CD1c-positive myeloid dendritic cell (primary cell): ENCODE measurements at regions not wholly inside any gene's neighbourhood (a gene's known extent, or its start where the extent isn't known, plus 50 kb on each side); places are given as distances from the start of the nearest gene placed in this dataset.

Experiments
- DNase-seq: peaks from one replicate; pipeline ENCODE4 v3.0.0-alpha.2; 2016; ENCODE audit errors: extremely low spot score

DNA sequence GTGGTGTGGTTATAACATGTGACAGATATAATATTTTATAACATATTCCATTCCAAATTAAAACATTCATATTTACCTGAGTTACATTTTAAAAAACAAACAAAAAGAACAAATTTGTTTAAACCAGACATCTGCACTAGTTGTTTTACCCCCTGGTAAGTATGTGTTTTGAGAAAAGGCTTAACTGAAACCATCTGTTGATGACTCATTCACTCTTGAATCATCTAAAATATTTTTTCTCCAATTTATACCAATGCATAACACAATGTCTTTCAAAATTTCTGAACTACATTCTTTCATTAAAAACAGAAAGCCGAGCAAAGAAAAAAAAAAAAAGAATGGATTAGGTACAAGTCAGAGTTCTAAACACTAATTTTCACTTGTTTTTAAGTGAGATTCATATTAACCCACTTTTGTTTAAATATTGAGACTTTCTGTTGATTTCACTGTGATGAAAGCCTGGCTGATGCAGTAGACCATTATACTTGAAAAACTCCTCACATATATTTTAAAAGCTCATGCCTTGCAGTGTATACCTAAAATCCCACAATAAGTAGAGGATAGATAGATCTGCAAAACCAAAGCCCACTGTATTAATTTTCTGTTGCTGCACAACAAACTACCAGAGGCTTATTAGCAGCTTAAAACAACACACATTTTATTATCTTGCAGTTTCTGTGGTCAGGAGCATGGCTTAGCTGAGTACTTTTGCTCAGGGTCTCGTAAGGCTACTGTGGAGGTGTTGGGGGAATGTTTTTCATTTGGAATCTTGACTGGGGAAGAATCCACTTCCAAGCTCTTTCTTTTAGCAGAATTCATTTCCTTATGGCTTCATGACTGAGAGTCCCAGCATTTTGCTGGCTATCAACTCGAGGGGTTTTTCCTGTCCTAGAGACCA, 221.5 kb downstream of the PCDH18 start:
- no peak for DNase-seq

DNA sequence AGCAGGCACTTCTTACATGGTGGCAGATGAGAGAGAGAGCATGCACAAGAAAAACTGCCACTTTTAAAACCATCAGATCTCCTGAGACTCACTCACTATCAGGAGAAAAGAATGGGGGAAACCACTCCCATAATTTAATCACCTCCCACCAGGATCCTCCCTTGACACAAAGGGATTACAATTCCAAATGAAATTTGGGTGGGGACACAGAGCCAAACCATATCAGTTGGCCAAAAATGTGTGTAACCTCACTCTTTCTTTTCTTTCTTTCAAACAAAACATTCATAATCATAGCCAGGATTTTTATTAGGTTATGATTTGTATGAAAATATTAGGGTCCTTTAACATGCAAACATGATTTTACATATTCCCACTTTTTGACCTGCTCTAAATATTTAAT, 222.1 kb downstream of the PCDH18 start:
- no peak for DNase-seq

DNA sequence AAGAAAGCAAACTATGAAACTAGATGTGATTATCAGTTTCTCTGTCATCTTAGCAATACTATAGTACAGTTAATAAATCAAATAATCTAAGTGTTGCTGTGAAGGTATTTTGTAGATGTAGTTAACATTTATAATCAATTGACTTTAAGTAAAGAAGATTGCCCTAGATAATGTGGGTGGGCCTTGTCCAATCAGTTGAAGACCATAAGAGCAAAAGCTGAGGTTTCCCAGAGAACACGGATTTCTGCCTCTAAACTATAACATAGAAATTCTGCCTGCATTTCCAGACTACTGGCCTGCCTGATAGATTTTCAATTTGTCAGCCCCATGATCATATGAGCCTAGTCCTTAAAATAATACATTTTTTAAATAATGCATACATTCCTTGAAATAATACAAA, 222.9 kb downstream of the PCDH18 start:
- DNase-seq, result no peak

DNA sequence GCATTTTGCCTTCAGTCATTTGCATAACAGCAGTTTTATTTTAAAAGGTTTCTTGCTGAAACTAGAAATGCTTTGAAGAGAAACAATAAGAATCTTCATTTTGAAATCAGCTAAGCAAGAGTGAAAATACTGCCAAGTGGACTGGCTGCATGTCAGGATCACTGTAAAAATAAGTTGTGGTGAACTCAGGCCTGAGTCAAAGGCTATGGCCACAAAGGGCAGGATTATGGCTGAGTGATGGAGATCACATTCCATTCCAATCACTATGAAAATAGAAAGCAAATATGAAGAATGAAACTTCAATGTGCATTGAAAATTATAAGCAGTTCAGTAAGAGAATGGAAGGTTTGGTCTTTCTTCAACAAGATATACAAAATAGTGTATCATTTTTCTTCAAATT, 224.5 kb downstream of the PCDH18 start:
- DNase-seq, result no peak

DNA sequence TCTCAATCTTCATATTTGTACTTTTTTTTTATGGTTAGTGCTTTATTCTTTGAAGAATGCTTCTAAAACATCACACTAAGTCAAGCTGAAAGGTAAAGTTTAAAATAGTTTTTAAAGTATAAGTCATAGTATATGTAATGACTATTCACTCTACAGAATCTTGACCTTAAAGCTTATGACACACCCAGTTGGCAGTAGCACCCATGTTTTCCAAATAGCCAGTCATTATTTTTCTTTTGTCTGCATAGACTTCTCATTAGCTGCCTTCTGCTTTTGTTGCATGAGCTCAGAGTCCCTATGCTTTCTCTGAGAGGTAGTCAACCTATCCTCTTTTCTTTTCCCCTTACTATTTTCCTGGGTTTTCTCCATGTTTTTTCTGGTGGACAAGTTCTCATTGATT, 231.5 kb downstream of the PCDH18 start:
- DNase-seq, result no peak

DNA sequence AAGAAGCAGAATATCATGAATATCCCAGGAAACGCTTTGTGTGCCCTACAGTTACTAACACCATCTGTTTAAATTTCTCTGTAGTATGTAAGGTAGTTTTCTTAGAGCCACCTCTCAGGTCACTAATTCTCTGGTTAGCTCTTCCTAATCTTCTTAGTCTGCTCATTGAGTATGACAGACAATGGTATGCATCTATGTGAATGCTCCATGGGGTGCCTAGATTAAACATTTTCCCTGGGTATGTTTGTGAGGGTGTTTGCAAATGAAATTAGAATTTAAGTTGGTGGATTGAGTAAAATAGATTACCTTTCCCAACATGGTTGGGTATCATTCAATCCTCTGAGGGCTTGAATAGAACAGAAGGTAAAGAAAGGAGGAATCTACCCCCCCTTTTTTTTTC, 233.0 kb downstream of the PCDH18 start:
- DNase-seq, result no peak

DNA sequence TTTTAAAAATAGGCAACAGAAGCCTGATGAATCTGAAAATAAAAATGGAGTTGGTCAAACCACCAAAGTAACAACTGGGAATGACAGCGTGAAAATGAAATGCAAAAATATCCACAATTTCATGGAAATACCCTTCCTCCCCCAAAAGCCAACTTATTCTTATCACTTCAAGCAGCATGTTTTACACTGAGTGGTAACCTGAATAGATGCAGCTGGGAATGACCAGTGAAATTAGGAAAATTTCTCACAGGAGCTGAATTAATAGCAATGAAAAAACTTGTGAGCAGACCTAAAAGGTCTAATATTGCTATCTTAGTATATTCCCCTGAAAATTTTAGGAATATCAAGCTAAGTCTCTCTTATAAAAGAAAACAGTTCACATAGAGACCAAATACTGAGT, 239.0 kb downstream of the PCDH18 start:
- no peak for DNase-seq

DNA sequence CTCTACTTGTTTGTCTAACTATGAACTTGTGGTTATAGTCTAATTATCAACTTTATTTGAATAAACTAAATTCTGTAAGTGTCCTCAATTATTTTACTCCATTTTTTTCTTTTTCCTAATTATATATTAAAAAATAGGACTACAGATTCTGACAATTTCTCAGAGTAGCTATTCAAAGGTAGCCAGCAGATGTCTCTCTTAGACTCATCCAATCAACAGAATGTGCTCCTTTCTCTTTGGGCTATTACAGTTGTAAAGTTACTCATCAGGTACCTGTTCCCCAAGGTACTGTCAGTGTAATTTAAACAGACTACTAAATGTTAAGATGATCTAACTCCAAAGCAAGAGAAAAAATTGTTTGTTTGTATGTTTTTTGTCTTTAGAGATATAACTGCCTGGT, 248.6 kb downstream of the PCDH18 start:
- DNase-seq, result no peak

DNA sequence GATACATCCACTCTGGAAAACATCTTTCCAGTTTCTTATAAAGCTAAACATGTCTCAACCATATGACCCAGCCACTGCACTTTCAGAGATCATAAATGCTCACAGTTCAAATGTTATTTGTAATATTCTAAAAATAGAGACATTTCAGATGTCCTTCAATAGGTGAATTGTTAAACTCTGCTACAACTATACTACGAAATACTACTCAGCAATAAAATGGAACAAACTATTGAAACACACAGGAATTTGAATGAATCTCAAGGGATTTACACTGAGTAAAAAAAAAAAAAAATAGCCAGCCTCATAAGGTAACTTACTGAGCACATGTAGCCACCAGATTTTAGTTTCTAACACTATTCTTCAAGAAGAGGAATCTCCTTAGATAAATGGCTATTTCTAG, 253.9 kb downstream of the PCDH18 start:
- DNase-seq, result no peak

DNA sequence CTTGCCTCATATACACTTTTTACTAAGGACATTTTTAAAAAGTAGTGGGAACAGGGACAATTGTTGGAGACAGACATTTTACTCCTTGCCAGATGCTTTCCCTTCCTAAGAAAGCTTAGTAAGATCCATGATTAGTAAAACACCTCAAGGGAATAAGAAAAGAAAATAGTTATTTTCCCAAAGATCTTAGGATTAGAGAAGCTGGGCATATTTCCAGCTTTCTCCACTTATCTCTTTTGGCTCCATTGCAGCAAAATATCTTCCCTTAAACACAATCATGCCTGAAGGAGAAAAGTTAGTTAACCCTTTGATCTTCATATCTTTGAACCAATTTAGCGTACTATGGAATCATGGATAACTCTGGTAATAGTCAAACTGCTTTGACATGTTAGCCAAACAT, 257.9 kb downstream of the PCDH18 start:
- no peak for DNase-seq

DNA sequence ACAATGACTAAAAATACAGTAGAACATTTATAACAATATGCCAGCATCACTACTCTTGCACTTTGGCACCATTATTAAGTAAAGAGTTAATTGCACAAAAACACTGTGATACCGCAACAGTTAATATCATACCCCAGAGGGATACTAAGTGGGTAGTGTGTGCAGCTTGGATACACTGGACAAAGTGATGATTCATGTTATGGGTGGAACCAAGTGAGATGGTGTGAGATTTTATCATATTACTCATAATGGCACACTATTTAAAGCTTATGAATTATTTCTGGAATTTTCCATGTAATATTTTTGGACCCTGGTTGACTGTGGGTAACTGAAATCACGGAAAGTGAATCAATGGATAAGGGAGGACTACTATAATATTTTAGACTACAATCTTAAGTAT, 265.3 kb downstream of the PCDH18 start:
- DNase-seq, result no peak

DNA sequence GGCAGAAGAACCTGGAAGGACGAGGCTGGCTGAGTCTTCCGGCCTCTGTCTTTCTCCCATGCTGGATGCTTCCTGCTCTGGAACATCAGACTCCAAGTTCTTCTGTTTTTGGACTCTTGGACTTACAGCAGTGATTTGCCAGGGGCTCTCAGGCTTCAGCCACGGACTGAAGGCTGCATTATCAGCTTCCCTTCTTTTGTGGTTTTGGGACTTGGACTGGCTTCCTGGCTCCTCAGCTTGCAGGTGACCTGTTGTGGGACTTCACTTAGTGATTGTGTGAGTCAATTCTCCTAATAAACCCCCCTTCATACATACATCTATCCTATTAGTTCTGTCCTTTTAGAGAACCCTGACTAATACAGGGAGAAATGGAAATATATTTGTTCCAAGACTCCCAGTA, 265.8 kb downstream of the PCDH18 start:
- DNase-seq, result no peak

DNA sequence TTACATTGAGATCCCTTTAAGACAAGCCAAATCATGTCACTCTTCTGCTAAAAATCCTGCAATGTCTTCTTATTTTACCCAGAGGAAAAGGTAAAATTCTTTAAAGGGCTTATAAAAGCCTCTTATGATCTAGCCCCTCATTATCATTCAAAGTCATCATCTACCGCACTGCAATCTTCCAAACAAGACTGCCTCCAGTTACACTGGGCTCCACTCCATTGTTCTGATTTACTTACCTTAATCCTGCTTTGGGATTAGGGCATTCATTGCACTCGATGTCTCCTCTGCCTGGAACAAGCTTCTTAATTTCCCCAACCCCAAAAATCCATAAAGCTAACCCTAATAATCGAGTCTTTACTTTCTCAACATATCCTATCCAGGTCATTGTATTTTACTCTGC, 269.1 kb downstream of the PCDH18 start:
- no peak for DNase-seq

DNA sequence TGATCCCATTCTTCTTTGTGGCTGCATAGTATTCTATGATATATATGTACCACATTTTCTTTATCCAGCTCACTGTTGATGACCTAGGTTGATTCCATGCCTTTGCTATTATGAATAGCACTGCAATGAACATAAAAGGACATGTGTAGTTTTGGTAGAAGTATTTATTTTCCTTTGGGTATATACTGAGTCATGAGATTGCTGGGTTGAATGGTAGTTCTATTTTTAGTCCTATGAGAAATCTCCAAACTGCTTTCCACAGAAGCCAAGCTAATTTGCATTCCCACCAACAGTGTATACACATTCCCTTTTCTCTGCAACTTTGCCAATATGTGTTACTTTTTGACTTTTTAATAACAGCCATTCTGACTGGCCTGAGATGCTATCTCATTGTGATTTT, 278.3 kb downstream of the PCDH18 start:
- no peak for DNase-seq

DNA sequence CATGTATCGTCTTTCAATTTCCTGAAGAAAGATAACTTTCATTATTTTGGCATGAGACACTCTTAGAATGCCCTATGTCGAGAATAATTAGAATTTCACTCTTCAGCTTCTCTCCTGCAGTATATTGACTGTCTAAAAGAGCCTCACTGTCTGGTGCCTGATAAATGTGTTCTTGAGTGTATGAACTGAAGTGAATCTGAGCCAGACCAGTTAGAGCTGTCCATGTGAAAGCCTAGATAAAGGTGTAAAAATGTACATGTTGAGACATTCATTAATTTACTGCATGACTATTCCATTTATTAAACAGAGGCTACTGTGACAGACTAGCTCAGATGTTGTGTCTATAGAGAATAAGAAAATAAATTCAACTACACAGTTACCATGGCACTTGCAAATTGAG, 283.2 kb downstream of the PCDH18 start:
- no peak for DNase-seq

DNA sequence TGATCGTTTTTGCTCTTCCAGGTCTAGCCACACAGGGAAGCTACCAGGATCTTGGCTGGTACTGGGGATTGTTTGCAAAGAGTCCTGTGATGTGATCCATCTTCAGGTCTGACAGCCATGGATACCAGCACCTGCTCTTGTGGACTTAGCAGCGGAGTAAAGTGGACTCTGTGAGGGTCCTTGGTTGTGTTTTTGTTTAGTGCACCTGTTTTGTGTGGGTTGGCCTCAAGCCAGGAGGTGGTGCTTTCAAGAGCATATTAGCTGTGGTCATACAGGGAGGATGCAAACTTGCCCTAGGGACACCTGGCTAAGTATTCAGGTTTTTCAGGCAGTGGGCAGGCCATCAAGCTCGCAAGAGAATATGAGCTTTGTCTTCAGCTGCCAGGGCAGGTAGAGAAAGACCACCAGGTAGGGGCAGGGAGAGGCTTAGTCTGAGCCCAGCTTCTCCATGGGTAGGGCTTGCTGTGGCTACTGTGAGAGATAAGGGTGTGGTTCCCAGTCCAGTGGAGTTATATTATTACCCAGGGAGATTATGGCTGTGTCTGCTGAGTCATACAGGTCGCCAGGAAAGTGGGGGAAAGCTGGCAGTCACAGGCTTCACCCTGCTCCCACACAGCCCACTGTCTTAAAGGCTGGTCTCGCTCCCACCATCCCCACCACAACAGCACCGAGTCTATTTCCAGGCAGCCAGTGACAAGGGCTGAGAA, 293.7 kb downstream of the PCDH18 start:
- DNase-seq, result no peak

DNA sequence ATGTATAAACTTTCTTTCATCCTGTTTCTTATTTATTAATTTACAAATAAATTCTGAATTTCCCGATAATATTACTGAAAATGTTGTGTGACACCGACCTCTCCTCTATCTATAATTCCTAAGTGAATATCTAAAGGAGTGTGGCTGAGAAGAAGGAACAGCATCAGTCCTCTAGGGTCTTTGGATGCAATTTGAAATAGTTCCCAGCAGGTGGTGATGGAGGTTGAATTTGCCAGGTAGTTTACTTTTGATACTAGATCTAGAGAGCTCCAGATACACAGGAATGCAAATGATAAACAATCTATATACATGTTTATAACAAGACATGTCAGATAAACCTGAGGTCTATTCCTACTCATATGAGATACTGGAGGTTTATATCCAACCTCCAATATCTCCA, 305.4 kb downstream of the PCDH18 start:
- DNase-seq, result no peak

DNA sequence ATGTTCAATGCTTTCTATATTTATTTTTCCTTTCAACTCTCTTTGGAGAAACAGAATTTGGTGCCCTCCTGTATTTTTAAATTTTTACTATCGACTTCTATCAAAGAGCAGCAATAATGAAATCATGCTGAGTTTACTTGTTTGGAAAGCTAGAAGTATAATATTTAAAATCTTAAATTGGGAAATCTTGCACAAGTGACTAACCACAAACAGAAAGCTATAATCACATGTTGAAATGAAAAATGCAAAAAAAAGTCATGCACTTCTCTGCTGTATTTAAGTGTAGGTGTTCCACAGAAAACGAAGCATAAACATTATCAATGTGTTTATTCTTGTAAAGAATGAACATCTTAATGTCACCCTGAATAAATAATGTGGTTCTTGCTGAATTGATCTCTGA, 306.1 kb downstream of the PCDH18 start:
- no peak for DNase-seq

DNA sequence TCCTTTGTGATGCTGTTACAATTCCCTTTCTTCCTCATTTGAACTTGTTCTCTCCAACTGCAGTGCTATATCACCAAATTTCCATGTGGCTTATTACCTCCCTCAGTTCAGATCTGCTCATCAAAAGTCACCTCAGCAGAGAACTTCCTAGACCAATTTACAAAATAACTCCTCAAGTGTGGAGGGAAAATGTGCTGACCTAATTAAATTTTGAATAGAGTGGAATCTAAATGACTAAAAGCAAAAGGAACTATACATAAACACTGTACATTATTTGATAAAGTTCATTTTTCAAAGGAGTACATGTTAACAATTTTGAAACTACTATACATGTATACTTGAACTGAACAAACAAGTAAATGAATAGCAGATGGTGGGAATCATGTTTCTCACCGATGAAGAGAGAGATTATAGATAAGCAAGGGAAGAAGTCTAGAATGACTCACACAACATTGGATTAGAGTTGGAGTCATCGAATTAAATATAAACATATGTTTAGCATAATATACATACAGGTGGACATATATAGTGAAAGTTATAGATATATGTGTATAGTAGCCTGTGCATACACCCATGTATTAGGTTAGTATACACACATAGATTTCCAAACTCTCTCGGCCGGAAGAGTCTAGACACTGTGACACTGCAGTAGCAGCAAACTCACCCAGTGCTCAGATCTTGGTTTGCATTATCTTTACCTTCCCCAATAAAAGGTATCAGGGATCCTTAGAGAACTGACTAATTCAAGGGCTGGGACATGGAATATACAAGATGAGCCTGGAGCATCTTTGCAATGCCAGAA, 318.7 kb downstream of the PCDH18 start:
- no peak for DNase-seq

DNA sequence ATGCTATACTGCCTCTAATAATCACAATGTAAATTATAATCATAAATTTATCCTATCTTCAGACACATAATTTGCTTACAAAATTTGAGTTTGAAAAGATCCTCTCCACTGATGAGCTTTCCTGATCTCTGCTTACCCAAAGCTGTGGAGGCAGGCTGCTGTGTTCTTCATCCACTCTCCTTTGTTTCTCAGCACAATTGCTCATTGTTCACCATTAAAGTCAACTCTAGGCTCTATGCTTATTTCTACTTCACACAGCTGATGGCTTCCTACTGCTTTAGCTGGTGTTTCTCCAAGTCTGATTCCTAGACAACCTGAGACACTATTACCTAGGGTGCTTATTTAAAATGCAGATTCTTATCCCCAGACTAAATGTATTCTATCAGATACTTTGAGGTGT, 319.7 kb downstream of the PCDH18 start:
- no peak for DNase-seq

DNA sequence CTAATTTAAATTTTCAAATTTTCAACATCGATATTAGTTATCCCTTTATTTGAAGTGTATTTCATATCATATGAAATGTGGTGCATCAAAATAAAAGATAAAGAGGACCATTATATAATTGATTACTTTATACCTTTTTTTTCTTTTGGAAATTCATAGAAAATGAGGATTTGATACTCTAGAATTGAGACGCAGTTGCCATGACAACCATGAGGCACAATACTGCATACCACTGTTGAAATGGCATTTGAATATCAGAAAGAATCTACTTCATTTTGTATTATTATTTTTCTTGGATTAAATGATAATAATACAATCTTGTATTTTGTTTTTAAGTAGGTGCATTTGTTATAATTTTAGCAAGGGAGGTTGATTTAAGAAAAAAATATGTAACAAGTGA, 323.1 kb downstream of the PCDH18 start:
- DNase-seq, result no peak

DNA sequence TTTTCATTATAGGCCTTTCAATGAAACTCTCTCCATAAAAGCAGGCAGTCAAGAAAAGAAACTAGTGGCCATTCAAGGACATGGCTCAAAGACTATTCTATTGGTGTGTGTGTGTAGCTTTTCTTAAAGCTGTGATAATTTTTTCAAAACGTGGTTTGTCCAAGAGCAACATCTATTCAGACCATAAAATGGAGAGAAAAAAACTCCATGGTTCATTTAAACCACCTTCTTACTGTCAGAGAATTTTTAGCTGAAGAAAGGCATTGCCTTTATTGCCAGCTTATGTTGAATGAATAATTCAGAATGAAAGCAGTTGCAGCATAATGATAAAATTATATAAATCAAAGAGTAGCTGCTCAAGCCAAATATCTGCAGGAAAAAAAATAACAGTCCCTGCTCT, 325.5 kb downstream of the PCDH18 start:
- DNase-seq, result no peak

DNA sequence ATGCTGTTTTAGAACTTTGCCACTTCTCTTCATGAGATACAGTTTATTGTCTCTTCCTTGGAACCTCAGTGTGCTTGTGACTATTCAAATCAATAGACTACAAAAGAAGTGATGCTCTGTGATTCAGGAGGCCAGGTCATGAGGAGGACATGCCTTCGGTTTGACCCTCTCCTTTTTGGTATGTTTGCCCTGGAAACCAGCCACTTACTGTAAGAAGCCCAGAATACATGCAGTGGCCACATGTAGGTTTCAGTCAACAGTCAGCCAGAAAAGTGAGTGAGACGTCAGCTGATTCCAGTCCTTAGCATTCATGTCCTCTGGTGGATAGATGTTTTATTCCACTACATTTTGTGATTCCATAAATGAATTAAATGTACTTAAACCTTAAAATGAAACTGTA, 328.7 kb downstream of the PCDH18 start:
- DNase-seq, result no peak
